Activated naive CD8-positive, alpha-beta T cell treated with anti-CD3 and anti-CD28 coated beads, Interleukin-2, amount 50 U/mL, for 24 hours (primary cell): ENCODE measurements at regions not wholly inside any gene's neighbourhood (a gene's known extent, or its start where the extent isn't known, plus 50 kb on each side); places are given as distances from the start of the nearest gene placed in this dataset.
"Not testable (repeated sequence)": the region's sequence is repeated elsewhere in the genome, so short reads cannot be mapped to it uniquely, and the experiment has no call there.

Experiments
- ATAC-seq: fragments of 150-1000 bp; cut with Tn5 transposase; one replicate; pipeline ENCODE4 v1.10.0; 2021
- DNase-seq: peaks from one replicate; pipeline ENCODE4 v3.0.0; 2021
- H3K27ac Mint-ChIP-seq: one replicate; pipeline ENCODE4 v1.8.0; 2021; ENCODE audit warnings: mild to moderate bottlenecking, mixed read lengths
- H3K27me3 Mint-ChIP-seq: one replicate; pipeline ENCODE4 v1.8.0; 2021; ENCODE audit warnings: mixed read lengths
- H3K36me3 Mint-ChIP-seq: one replicate; pipeline ENCODE4 v1.8.0; 2021; ENCODE audit warnings: low read depth, mixed read lengths
- H3K4me1 Mint-ChIP-seq: one replicate; pipeline ENCODE4 v1.8.0; 2021; ENCODE audit warnings: mixed read lengths
- H3K4me3 Mint-ChIP-seq: one replicate; pipeline ENCODE4 v1.8.0; 2021; ENCODE audit warnings: mild to moderate bottlenecking, moderate library complexity, mixed read lengths
- H3K9me3 Mint-ChIP-seq: one replicate; pipeline ENCODE4 v1.8.0; 2021; ENCODE audit warnings: mixed read lengths

DNA sequence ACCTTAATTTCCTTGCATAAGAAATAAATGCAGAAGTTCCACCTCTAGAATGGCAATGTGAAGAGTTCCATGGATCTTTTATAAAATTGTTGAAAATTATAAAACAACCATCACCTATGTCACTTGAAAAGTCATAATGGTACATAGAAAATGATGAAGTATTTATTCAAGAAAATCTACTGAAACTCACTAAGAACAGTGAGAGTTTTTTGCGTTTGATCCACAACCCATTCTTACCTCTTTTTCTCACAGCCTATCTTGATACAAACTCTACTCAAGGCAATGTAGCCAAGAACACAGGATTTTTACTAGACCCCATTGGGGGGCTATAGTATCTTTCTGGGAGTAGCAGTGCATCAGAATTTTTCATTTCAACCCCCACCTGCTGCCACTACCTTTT, 89.0 kb upstream of the KCNJ18 start:
- H3K27me3 Mint-ChIP-seq, DNase-seq, ATAC-seq, H3K36me3 Mint-ChIP-seq, H3K4me3 Mint-ChIP-seq, H3K27ac Mint-ChIP-seq, H3K9me3 Mint-ChIP-seq, H3K4me1 Mint-ChIP-seq: not testable (repeated sequence)

DNA sequence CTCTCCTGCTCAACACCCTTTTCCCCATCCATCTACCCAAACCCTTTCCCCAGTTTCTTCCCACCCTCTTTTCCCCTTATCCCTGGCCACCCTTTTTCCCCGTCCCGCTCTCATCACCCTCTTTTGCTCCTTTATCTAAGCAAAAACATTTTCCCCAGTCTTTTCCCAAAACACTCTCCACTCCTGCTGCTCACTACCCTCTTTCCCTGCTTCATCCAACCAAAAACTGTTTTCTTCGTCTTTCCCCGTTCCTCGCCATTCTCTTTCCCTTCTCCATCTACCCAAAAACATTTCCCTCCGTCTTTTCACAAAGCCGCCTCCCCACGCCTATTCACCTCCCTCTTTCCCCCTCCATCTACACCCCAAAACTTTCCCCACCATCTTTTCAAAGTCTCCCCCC, 80.9 kb upstream of the KCNJ18 start:
- not testable (repeated sequence) for H3K36me3 Mint-ChIP-seq, DNase-seq

DNA sequence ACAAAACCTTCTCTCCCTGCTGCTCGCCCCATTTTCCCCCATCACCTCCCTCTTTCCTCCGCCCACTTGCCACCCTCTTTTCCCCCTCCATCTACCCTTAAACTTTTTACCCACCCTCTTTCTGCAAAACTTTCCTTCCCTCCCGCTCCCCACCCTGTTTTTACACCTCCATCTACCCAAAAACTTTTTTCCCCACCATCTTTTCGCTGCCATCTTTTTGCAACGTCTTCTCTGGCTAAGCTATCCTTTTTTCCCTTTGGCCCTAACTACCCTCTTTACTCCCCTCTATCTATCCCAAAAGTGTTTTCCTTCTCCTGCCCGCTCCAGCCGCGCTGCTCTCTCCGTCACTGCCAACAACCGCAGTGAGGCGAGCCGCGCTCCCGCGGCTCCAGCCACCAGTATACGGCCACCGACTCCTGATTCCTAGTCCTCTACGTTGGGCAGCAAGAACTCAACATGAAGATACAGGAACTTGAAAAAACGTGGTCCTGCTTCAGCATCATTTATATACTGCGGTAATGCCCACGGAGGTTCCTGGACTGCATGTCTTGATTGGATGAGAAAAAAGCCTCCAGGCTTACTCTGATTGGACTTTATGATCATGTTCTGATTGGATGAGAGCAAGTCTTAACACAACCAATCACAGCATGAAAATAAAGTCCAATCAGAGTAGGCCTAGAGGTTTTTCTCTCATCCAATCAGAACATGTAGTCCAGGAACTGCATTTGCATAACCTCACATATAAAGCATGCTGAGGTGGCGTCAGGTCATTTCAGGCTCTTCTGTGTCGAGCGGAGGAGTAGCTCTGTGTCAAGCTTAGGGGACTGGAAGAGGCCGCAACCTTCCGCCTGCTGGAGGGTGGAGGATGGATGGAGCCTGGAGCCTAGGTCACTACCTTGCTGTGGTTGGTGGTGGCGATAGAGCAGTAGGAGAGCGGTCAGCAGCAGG, 79.9 kb upstream of the KCNJ18 start:
- H3K9me3 Mint-ChIP-seq, H3K27me3 Mint-ChIP-seq, H3K4me3 Mint-ChIP-seq, H3K36me3 Mint-ChIP-seq, H3K27ac Mint-ChIP-seq, DNase-seq, H3K4me1 Mint-ChIP-seq, ATAC-seq: not testable (repeated sequence)

More for the DNA sequence above, 80.9 kb upstream of the KCNJ18 start:
- not testable (repeated sequence) for H3K27me3 Mint-ChIP-seq, H3K4me1 Mint-ChIP-seq, ATAC-seq, H3K4me3 Mint-ChIP-seq, H3K27ac Mint-ChIP-seq, H3K9me3 Mint-ChIP-seq

DNA sequence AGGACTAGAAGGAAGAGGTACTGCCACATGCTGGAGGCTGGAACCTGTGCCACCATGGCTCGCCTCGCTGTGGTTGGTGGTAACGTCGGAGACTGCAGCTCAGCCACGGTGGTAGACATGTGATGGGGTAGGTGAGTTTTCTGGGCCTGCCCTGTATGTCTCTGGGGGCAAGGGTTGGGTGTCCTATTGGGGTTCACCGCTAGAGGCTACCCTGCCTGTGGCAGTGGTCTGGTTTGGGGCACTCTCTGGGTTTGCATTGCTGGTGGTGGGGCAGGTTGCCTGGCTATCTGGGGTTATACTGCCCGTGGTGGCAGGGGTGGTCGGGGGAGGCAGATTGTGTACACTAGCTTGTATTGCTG, 79.3 kb upstream of the KCNJ18 start:
- ATAC-seq (no peak), DNase-seq (no peak)
- H3K4me3 Mint-ChIP-seq = no peak overlapping the region
- no peak overlapping the region for H3K27ac Mint-ChIP-seq
- no peaks in the 10 kb centered on the region for H3K9me3 Mint-ChIP-seq
- H3K36me3 Mint-ChIP-seq = no peaks in the 10 kb centered on the region
- H3K27me3 Mint-ChIP-seq = peaks cover 2% of the 10 kb centered on the region
- no peaks in the 10 kb centered on the region for H3K4me1 Mint-ChIP-seq

DNA sequence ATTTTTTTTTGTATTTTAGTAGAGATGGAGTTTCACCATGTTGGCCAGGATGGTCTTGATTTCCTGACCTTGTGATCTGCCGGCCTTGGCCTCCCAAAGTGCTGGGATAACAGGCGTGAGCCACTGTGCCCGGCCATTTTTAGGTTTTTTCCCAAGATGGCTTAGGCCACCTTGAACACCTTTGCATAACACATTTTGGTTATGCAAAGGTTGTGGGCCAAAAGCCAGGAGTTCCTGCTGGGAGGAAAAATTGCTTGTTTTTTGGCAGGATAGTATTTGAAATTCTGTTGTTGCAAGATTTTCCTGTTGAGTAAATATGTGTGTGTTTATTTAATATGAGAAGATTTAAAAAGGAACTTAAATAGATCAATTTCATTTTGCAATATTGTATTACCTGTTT, 65.3 kb upstream of the KCNJ18 start:
- not testable (repeated sequence) for H3K27me3 Mint-ChIP-seq, H3K36me3 Mint-ChIP-seq, H3K4me1 Mint-ChIP-seq, H3K27ac Mint-ChIP-seq, H3K9me3 Mint-ChIP-seq, ATAC-seq, H3K4me3 Mint-ChIP-seq, DNase-seq
